Stimulated activated naive CD8-positive, alpha-beta T cell treated with anti-CD3 and anti-CD28 coated beads, Interleukin-15, amount 100 ng/mL, for 72 hours (primary cell): ENCODE measurements at regions not wholly inside any gene's neighbourhood (a gene's known extent, or its start where the extent isn't known, plus 50 kb on each side); places are given as distances from the start of the nearest gene placed in this dataset.

Source experiments
- ATAC-seq: fragments of 150-1000 bp; cut with Tn5 transposase; 2 replicates; pipeline ENCODE4 v1.10.0; 2021; ENCODE audit warnings: mild to moderate bottlenecking, moderate library complexity
- DNase-seq, 2 donors: peaks; one replicate each; pipeline ENCODE4 v3.0.0; 2021 to 2022
- H3K27ac Mint-ChIP-seq, 2 donors: one replicate each; pipeline ENCODE4 v1.8.0; 2022; ENCODE audit warnings: mild to moderate bottlenecking in 2 of 2, mixed read lengths in 2 of 2, moderate library complexity in 2 of 2
- H3K27me3 Mint-ChIP-seq: one replicate; pipeline ENCODE4 v1.8.0; 2022; ENCODE audit warnings: mixed read lengths
- H3K4me1 Mint-ChIP-seq: one replicate; pipeline ENCODE4 v1.8.0; 2022; ENCODE audit warnings: mild to moderate bottlenecking, mixed read lengths
- H3K4me3 Mint-ChIP-seq, 2 donors: one replicate each; pipeline ENCODE4 v1.8.0; 2022; ENCODE audit warnings: mild to moderate bottlenecking in 2 of 2, mixed read lengths in 2 of 2, moderate library complexity in 1 of 2
- H3K9me3 Mint-ChIP-seq, 2 donors: one replicate each; pipeline ENCODE4 v1.8.0; 2022; ENCODE audit warnings: mixed read lengths in 2 of 2

- H3K27ac Mint-ChIP-seq, result no peak overlapping the region
- ATAC-seq (no peak), DNase-seq (no peak)
- H3K4me3 Mint-ChIP-seq, result no peak overlapping the region
- H3K9me3 Mint-ChIP-seq, result peaks cover 0 to 21% of the 10 kb centered on the region in 2 donors
- H3K4me1 Mint-ChIP-seq, result peaks cover 21% of the 10 kb centered on the region
- H3K27me3 Mint-ChIP-seq, result peaks cover 62% of the 10 kb centered on the region
Observed at GRCh38 chr10:21176934-21177480, 279.9 kb upstream of the NEBL start.

GRCh38 chr10:21175797-21176196 is 278.7 kb upstream of the NEBL start:
- peaks cover 68% of the 10 kb centered on the region for H3K27me3 Mint-ChIP-seq
- ATAC-seq (no peak), DNase-seq (no peak)
- H3K4me1 Mint-ChIP-seq, result peaks cover 21% of the 10 kb centered on the region
- H3K9me3 Mint-ChIP-seq, result peaks cover 0 to 20% of the 10 kb centered on the region in 2 donors
- H3K4me3 Mint-ChIP-seq, result no peak overlapping the region
- no peak overlapping the region for H3K27ac Mint-ChIP-seq

- ATAC-seq, result no peak
- Mint-ChIP-seq H3K4me3 (peak overlapping the region; percentile 77 to 79), H3K4me1 (peaks cover 21% of the 10 kb centered on the region), H3K27me3 (peaks cover 77% of the 10 kb centered on the region), H3K9me3 (peaks cover 0 to 13% of the 10 kb centered on the region in 2 donors), H3K27ac (no peak overlapping the region)
- DNase-seq, result no peak
Observed at GRCh38 chr10:21174715-21175495, 277.8 kb upstream of the NEBL start.

- peaks cover 21% of the 10 kb centered on the region for H3K4me1 Mint-ChIP-seq
- no peak overlapping the region for H3K27ac Mint-ChIP-seq
- peak; percentile 33 to 40 for DNase-seq
- ATAC-seq, result peak; percentile 84
- H3K4me3 Mint-ChIP-seq, result peak overlapping the region; percentile 77 to 79
- H3K27me3 Mint-ChIP-seq, result peaks cover 80% of the 10 kb centered on the region
- peaks cover 0 to 5% of the 10 kb centered on the region in 2 donors for H3K9me3 Mint-ChIP-seq
Observed at GRCh38 chr10:21173802-21174714, 276.9 kb upstream of the NEBL start.

GRCh38 chr10:21172930-21173801 is 276.1 kb upstream of the NEBL start:
- Mint-ChIP-seq H3K9me3 (no peaks in the 10 kb centered on the region), H3K27me3 (peaks cover 80% of the 10 kb centered on the region), H3K4me3 (peak overlapping the region; percentile 76 to 77), H3K27ac (no peak overlapping the region), H3K4me1 (peaks cover 21% of the 10 kb centered on the region)
- peak; percentile 1 to 8 for DNase-seq
- ATAC-seq, result peak; percentile 26

GRCh38 chr10:21172542-21172929 is 275.4 kb upstream of the NEBL start:
- no peaks in the 10 kb centered on the region for H3K9me3 Mint-ChIP-seq
- H3K4me3 Mint-ChIP-seq, result peak overlapping the region; percentile 27 to 29
- peaks cover 78% of the 10 kb centered on the region for H3K27me3 Mint-ChIP-seq
- H3K27ac Mint-ChIP-seq, result peak overlapping the region in 1 of 2 donors; percentile 27
- no peak for DNase-seq
- H3K4me1 Mint-ChIP-seq, result peaks cover 21% of the 10 kb centered on the region
- ATAC-seq, result no peak

GRCh38 chr10:21171936-21172541 is 274.9 kb upstream of the NEBL start:
- peaks cover 73% of the 10 kb centered on the region for H3K27me3 Mint-ChIP-seq
- H3K4me1 Mint-ChIP-seq, result peaks cover 21% of the 10 kb centered on the region
- DNase-seq (no peak), ATAC-seq (no peak)
- no peak overlapping the region for H3K4me3 Mint-ChIP-seq
- peak overlapping the region in 1 of 2 donors; percentile 27 for H3K27ac Mint-ChIP-seq
- no peaks in the 10 kb centered on the region for H3K9me3 Mint-ChIP-seq

- no peaks in the 10 kb centered on the region for H3K9me3 Mint-ChIP-seq
- H3K27me3 Mint-ChIP-seq, result peaks cover 66% of the 10 kb centered on the region
- peaks cover 21% of the 10 kb centered on the region for H3K4me1 Mint-ChIP-seq
- no peak overlapping the region for H3K4me3 Mint-ChIP-seq
- DNase-seq (no peak), ATAC-seq (peak; percentile 24)
- no peak overlapping the region for H3K27ac Mint-ChIP-seq
Observed at GRCh38 chr10:21171197-21171935, 274.3 kb upstream of the NEBL start.

GRCh38 chr10:21170216-21170615 is 273.1 kb upstream of the NEBL start:
- H3K27ac Mint-ChIP-seq, result no peak overlapping the region
- ATAC-seq (no peak), DNase-seq (no peak)
- no peaks in the 10 kb centered on the region for H3K9me3 Mint-ChIP-seq
- peaks cover 20% of the 10 kb centered on the region for H3K4me1 Mint-ChIP-seq
- peaks cover 55% of the 10 kb centered on the region for H3K27me3 Mint-ChIP-seq
- no peak overlapping the region for H3K4me3 Mint-ChIP-seq

GRCh38 chr10:21169271-21169670 is 272.2 kb upstream of the NEBL start:
- H3K4me1 Mint-ChIP-seq, result peaks cover 11% of the 10 kb centered on the region
- H3K27ac Mint-ChIP-seq, result no peak overlapping the region
- ATAC-seq (no peak), DNase-seq (no peak)
- H3K9me3 Mint-ChIP-seq, result no peaks in the 10 kb centered on the region
- H3K27me3 Mint-ChIP-seq, result peaks cover 45% of the 10 kb centered on the region
- no peak overlapping the region for H3K4me3 Mint-ChIP-seq

GRCh38 chr10:21167288-21168010 is 270.3 kb upstream of the NEBL start:
- DNase-seq (no peak), ATAC-seq (no peak)
- H3K27me3 Mint-ChIP-seq, result peaks cover 28% of the 10 kb centered on the region
- H3K9me3 Mint-ChIP-seq, result peaks cover 0 to 5% of the 10 kb centered on the region in 2 donors
- peaks cover 2% of the 10 kb centered on the region for H3K4me1 Mint-ChIP-seq
- no peak overlapping the region for H3K27ac Mint-ChIP-seq
- H3K4me3 Mint-ChIP-seq, result no peak overlapping the region

GRCh38 chr10:21166557-21167287 is 269.6 kb upstream of the NEBL start:
- H3K4me3 Mint-ChIP-seq, result no peak overlapping the region
- DNase-seq (no peak), ATAC-seq (no peak)
- H3K27ac Mint-ChIP-seq, result no peak overlapping the region
- peaks cover 21% of the 10 kb centered on the region for H3K27me3 Mint-ChIP-seq
- H3K9me3 Mint-ChIP-seq, result peaks cover 0 to 9% of the 10 kb centered on the region in 2 donors
- no peaks in the 10 kb centered on the region for H3K4me1 Mint-ChIP-seq

GRCh38 chr10:21165489-21165888 is 268.4 kb upstream of the NEBL start:
- Mint-ChIP-seq H3K9me3 (peaks cover 0 to 14% of the 10 kb centered on the region in 2 donors), H3K4me1 (no peaks in the 10 kb centered on the region), H3K27ac (no peak overlapping the region), H3K27me3 (peaks cover 11% of the 10 kb centered on the region), H3K4me3 (no peak overlapping the region)
- no peak for ATAC-seq
- no peak for DNase-seq
